Head of caudate nucleus (tissue), 42 donors: ENCODE measurements at regions not wholly inside any gene's neighbourhood (a gene's known extent, or its start where the extent isn't known, plus 50 kb on each side); places are given as distances from the start of the nearest gene placed in this dataset.
"Not testable (repeated sequence)": the region's sequence is repeated elsewhere in the genome, so short reads cannot be mapped to it uniquely, and the experiment has no call there.

Source experiments
- DNase-seq, 42 donors: peaks; one replicate each; pipeline versions ENCODE4 v3.0.0 to v3.0.0-alpha.2; 2020 to 2021; ENCODE audit warnings: mixed read lengths in 7 of 42
- intact Hi-C: fragments of 100-400 bp; cut with DNase I; formaldehyde crosslinking; loops from one replicate; pipeline ENCODE4 v1.15.0; 2022

DNA sequence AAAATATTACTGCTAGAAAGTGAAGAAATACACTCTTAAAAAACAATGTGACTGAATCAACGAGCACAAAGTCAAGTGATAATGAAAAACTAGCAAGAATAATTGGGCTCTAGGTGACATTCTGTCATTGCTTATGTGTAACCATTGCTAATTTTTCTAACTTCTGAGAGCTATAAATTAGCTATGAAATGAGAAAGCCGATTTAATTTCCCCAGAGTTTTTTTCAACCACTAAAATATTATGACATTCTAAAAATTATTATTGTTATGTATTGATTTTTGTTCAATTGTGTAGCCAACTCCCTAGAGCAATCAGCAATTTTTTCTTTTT lies 458.6 kb upstream of the ATXN8OS start:
- no peak for DNase-seq
- intact Hi-C loops = no loop called here

DNA sequence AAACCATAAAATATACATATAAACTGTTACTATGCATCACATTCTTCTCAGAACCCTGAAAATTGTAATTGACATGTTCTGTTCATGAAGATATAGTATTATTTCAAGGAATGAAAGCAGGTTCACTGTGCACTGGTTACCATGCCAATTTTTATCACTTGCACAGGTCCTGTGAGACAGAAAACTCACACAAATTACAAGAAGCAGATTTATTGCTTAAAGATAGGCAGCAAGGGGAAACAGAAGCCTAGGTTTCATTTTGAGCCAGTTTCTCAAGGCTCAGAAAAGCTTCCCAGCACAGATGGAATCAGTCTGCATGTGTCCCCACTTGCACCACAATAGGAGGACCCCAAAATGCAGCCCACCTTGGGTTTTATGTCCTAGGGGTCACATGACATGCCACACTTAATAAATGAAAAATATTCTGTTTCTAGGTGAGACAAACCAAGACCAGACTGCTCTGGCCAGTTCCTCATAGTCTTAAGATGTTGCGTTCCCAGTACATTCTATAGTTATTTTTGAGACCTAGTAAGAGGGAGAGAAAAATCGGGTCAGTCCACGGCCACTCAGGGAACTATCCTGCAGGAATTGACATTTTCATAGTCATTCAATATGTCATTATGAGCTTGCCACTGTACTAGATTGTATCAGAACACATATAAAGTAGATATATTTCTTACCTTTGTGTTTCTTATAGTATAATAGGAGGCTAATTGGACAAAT lies 459.1 kb upstream of the ATXN8OS start:
- intact Hi-C loops = no loop called here
- no peak for DNase-seq

DNA sequence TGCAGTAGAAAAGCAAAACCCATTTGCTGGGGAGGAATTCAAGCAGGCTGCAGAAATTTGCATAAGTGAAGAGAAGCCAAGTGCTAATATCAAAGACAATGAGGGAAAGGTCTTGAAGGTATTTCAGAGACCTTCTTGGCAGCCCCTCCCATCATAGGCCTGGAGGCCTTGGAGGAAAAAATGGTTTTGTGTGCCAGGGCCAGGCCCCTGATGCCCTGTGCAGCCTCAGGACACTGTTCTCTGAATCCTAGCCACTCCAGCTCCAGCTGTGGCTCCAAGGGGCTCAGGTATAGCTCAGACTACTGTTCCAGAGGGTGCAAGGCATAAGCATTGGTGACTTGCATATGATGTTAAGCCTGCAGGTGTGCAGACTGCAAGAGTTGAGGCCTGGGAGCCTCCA lies 463.2 kb upstream of the ATXN8OS start:
- intact Hi-C loops = no loop called here
- DNase-seq = no peak

DNA sequence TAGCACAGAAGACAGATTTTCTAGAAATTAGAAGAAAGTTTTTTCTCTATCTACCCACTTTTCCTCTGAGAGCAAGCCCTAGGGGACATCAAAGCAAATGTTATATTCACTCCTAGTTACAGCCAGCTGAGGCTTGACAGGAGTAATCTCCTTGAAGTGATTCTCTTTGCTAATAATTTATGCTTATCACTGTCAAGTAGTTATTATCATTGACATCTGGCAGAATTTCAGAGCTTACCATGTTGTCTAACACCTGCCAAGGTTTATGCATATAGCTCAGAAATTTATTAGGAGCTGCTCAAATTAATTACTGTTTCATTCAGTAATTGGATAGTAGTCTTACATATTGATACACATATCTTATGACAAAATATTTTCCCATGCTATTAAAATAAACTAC lies 465.9 kb upstream of the ATXN8OS start:
- DNase-seq = no peak
- intact Hi-C loops = no loop called here

DNA sequence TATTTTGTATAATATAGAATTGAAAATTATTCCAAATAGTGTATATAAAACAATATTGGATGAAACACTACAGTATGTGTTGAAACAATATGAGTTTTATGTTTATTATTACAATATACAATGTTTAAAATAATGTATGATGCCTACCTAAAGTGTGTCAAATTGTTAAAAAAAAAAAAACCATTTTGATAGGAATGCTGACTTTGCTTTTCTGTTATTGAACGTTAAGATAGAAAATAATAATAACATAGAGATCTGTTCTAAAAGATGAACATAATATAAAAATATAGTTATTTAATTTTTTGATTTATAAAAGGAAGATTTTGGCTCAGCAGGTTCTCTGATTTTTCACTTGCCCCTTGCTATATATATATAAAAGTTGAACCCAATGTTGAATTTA lies 474.6 kb upstream of the ATXN8OS start:
- intact Hi-C loops = no loop called here
- DNase-seq = no peak

DNA sequence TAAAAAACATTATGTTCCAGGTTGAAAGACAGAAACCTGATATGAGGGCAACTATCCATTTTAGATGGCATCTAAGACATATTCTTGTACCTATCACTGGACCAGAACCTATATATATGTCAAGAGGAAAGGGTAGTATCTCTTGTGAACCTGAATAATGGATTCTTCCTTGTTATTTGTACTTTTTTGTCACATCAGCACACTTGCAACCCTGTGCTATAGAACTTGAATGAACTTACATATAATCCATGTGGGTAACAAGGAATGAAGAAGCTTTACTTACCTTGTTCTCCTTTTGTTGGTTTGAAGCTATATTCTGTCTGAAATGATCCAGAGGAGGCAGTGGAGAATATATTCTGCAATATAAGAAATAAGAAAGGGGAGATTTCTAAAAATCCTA lies 483.7 kb upstream of the ATXN8OS start:
- DNase-seq = no peak
- intact Hi-C loops = no loop called here

DNA sequence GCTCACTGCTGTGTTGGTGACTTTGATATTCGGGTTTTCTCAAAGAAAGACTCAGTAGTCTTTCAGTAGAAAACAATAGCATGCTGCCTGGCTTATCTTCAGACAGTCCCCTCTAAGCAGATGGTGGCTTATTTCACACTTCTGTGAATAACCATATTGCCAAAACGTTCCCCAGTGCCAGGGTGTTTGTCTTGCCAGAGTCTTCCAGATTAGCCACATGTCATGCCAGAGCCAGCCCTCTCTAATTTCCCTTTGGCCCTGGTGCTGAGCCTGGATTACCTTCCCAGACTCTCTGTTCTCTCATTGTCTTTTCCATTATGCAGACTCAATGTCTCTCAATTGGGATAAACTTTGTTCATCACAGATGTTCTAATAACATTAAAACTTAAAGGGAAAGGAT lies 488.0 kb upstream of the ATXN8OS start:
- intact Hi-C loops = no loop called here

DNA sequence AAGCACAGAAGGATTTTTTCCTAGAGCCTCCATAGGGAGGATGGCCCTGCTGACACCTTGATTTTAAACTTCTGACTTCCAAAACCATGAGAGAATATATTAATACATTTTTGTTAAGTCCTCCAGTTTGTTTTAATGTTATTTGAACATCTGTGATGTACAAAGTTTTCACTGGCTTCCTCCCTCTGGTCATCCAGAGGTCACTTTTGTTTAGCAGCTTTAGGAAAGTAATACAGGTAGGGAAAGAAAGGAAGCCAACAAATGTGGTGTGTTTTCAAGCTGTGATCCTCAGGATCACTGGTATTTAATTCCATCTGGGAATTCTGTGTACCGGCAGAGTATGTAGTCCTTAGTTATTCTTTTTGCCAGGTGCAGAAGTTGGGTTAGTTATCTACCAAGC lies 488.8 kb upstream of the ATXN8OS start:
- intact Hi-C loops = no loop called here
- DNase-seq = no peak

More for the DNA sequence above, 488.0 kb upstream of the ATXN8OS start:
- DNase-seq = no peak

DNA sequence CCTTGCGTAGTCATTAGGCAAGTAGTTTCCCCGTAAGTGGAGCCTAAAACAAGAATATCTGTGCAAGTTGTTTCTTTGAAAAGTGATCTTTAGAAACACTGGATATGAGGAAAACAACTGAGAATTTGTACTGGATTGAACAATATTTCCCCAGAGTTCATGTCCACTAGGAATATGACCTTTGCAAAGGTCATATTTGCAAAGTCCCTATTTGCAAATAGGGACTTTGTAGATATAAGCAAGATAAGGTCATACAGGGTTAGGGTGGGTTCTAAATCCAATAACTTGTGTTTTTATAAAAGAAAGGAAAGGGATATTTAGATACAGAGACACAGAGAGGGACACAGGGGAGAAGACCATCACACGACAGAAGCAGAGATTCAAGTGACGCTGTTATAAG lies 489.2 kb upstream of the ATXN8OS start:
- intact Hi-C loops = no loop called here
- DNase-seq = no peak

DNA sequence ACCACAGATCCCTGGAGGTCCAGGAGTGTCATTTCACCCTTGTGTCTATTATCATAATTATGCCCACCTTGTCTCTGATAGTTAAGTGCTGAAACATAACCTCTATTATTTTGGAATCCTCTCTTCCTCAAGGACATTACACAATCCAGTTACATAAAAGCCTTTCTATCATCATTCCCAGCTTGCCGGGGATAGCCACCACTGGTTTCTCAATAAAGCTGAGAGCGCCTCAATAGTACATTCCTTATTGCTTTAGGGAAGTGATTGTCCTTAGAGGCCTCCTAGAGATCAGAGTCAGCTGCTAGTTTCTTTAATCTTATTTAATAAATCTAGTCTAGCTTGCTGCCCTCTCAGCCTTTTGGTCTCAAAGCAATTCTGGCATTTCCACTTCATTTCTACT lies 490.0 kb upstream of the ATXN8OS start:
- DNase-seq = no peak
- intact Hi-C loops = no loop called here

DNA sequence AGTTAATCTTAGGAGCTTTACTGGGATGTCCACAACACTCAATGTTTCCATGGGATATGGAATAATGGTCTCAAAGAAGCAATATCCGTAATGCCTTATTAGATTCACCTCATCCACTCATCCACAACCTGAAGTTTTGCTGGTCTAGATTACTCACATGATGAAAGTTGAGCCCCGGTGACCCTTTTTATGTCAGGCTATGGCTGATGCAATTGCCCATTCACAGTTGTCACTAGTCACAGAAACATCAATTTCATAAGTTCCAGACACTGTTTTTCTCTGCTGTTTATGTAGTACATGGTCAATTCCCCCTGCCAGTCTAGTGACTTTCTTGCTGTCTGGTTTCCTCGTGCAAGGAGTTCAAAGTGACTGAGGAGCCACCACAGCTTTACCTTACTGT lies 491.2 kb upstream of the ATXN8OS start:
- intact Hi-C loops = no loop called here
- no peak for DNase-seq

DNA sequence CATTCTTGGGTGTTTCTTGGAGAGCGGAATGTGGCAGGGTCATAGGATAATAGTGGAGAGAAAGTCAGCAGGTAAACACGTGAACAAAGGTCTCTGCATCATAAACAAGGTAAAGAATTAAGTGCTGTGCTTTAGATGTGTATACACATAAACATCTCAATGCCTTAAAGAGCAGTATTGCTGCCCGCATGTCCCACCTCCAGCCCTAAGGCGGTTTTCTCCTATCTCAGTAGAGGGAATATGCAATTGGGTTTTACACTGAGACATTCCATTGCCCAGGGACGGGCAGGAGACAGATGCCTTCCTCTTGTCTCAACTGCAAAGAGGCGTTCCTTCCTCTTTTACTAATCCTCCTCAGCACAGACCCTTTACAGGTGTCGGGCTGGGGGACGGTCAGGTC lies 492.6 kb upstream of the ATXN8OS start:
- DNase-seq, intact Hi-C loops: not testable (repeated sequence)

DNA sequence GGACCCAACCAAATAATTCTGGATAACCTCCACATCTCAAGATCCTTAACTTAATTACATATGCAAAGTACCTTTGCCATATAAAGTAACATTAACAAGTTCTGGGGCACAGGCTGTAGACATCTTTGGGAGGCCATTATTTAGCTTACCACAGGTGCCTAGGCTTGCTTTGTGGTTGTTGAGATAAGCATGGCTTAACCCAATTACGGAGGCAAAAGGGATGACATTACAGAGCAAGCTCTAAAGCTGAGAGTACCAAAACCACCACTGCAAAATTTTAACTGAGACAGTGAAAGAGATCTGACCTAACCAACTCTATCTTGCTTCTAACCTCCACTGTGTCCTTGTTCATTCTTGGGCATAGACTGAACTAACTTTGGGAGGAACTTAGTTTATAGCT lies 502.9 kb upstream of the ATXN8OS start:
- no peak for DNase-seq
- intact Hi-C loops = no loop called here

DNA sequence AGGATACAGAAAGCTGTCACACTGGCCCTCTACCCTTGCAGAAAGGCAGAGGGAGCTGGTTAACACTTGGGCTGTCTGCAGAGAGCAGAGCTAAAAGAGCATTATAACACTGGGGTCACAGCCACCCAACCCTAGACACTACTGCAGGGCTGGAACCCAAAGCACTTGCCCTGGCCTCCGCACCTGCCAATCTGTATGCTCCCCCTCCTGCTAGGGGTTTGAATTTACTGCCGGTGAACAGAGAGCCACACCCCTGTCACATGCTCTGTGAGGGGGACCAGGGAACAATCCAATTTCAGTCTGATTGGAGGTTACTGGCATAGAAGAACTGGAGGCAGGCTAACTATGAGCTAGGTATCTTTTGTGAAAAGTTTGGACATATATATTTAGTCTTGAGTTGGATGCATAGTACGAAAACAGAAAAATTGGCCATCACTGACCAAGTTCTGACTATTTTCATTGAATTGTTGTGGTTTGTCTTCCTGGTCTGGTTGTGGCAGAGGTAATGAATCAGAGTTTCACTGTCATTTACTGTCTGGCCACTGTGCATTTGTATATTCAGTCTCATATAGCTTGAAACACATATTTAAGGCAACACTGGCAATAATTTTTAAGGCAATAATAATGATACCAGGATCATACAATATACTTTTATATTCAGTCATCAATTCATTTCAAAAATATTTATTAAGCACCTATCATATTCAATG lies 504.3 kb upstream of the ATXN8OS start:
- intact Hi-C loops = no loop called here
- no peak for DNase-seq

DNA sequence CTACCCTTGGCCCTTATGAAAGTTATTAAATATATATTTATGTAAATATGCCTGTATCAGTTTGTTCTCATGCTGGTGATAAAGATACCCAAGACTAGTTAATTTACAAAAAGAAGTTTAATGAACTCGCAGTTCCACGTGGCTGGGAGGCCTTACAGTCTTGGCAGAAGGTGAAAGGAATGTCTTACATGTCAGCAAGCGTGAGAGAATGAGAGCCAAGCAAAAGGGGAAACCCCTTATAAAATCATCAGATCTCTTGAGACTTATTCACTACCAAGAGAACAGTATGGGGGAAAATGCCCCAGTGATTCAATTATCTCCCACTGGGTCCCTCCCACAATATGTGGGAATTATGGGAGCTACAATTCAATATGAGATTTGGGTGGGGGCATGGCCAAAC lies 506.0 kb upstream of the ATXN8OS start:
- intact Hi-C loops = no loop called here
- DNase-seq = no peak

DNA sequence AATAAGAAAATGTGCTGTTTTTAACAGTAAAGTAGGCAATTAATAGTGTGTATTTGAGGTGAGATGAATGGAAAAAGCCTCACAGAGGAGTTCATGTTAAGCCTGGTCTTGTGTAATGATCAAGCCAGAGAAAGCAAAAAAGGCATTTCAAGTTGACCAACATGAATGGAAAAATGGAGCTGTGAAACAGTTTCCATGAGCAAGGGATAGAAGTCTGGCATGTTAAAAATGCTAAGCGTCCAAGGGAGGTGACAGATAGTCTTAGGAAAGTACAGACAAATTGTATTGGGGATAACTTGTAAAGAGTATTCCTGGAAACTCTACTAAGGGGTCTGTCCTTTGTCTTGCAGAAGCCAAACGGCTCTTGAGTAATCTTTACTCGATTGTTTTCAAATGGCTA lies 506.8 kb upstream of the ATXN8OS start:
- intact Hi-C loops = no loop called here
- no peak for DNase-seq

DNA sequence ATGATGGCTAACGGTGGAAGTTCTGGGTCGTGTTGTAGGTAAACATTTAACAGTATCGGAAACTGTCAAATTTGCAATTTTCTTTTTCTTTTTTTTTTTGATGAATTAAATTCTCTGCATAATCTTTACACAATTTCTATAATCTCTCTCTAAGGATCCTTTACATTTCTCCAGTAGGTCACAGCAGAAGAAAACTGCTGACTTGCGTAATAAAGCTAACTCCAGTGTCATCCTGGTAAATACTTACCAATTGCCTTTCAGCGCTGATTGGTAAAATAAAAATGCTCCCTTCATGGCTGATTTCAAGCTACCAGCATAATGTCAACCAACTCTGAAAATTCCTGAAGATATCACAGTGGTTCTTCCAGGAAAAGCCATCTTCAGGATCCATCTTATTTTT lies 510.5 kb upstream of the ATXN8OS start:
- intact Hi-C loops = no loop called here
- DNase-seq = no peak

DNA sequence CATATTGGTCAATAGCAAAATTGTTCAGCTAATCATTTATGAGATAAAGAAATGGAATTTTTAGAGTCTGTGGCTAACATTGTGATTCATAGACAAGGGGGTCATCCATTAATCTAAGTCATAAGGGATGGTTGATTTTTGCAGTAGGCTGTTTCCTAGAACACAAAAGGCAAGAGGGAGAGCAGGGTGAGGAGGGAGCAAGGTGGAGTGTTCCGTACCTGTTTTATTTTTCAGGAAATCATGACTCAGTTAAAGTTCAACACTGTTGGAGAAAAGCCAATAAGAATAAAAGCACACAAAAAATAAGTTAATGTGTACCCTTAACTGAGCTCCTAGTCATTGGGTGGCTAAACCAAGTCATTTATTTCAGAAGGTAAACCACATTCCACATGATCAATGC lies 512.4 kb upstream of the ATXN8OS start:
- DNase-seq = no peak
- intact Hi-C loops = no loop called here

DNA sequence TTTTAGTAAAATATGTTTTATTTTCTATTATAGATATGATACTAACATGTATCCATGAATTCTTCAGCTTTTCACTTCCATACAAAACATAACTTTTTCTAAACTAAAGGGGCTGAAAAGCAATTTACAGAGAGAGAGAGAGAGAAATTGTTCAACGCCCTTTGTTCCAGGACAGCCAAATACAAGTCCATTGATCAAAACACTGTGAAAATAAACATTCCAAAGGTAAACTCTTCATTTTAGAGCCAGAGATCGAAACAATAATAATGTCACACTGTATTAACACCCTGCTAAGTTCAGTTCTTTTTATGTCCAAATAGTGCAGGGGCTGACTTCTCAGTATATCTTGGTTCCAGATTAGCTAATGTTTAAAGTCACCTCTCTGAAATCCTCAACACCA lies 516.2 kb upstream of the ATXN8OS start:
- DNase-seq = no peak
- intact Hi-C loops = no loop called here

DNA sequence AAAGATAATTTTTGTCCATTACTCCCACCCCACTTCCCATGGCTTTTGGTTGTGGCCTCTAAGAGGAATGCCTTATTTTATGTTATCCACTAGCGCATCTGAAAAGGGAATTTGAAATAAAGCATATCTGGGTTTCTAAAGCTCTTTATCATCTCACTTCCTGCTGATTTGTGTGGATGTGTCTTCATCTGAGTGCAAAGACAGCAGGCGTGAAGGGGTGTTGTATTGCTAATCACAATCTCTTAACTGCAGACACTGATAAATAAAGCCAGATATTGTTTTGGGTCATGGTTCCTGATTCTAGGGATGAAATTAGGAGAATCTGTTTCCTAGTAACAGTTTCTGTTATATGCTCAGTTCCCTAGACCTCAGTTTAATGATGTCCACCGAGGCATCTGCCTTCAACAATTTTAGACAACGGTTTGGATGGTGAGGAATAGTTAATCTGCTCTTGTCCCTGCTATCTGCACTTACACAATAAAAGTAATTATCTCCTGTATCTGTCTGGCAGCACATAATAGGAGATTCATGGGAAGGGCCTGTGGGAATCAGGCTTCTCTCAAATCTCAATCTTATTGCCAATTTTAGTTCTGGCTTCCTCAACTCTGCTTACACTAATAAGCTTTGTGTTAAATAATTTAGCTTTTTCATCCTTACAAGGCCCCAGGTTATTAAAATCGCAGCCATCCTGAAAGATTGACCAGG lies 517.9 kb upstream of the ATXN8OS start:
- intact Hi-C loops = no loop called here
- no peak for DNase-seq

DNA sequence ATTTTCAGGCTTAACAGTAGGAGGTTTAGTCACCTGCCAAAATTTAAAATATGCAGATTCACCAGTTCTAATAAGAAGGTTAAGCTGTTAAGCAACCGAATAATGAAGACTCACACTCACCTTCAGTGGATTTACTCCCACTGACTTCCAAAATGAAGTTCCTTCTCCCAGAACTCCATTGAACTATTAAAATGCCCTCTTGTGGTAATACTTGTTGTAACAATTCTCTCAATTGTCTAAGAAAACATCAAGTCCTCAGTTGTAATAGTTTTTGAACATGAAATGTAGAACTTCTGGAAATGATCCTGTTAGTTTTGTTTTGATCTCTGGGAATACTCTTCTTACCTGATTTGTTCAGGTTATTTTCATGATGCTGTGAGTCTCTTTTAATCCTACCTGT lies 522.0 kb upstream of the ATXN8OS start:
- intact Hi-C loops = no loop called here

More for the DNA sequence above, 522.0 kb upstream of the ATXN8OS start:
- DNase-seq = peak in 2 of 42 donors; percentile 3 to 20
